ENCODE measurements at regions not wholly inside any gene's neighbourhood (a gene's known extent, or its start where the extent isn't known, plus 50 kb on each side); places are given as distances from the start of the nearest gene placed in this dataset.

DNA sequence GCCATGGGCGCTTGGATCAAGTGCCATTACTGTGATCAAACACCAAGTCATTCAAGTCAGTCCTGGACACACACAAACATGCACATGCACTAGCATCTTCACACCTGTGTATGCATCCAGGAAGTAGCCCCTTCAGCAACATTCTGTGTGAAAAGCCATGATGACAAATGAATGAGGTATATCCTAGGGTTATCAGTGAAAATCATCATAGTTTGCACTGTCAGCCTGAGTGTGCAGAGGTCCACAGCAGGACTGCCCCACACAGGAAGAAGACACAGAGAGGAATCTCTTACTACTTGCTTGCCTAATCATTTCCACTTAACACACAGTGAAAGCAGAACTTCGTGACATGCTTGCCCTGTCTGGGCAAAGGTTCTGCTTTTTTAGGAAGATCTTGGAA is 184.0 kb upstream of the ADO start:
- DNase-seq (ENCODE audit: low read depth in 4 of 4, low spot score in 3 of 4) = no peak

GRCh38 chr10:62623223-62623622 is 181.3 kb upstream of the ADO start:
- DNase-seq (ENCODE audit: low read depth in 4 of 4, low spot score in 3 of 4) = no peak

DNA sequence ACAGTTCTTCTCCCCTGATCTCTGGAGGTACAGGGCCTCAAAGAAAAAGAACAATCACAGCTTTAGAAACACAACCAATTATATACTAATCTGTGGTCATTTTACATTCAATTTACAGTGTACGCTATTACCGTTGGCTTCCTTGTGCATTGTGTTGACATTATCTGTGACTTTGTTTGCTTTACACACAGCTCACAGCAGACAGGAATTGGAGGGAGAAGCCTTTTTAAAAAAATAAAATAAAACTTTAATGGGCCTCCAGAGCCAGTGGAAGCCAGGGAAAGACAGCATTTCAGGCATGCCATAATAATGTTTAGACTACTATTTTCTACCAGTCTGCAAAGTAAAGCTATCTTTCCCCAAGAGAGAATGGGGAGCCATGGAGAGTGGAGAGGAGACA is 179.0 kb upstream of the ADO start:
- no peak for DNase-seq (ENCODE audit: low read depth in 4 of 4, low spot score in 3 of 4)

DNA sequence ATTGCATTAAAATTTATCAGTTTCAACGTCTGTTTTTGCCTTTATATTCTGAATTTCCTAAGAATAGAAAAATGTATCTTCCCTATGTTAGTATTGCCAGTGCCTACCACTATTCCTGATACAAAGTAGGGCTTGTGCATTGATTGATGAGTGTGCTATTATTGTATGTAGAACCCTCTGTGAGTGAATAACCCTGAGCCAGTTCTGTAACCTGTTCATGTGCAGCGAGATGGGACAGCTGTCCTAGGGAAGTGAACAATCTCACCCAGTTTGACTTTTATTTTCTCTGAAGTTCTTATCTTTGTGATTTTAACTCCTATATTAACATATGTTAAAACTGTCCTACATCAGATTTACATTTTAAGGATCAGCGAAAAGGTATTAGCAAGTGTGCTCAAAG is 178.4 kb upstream of the ADO start:
- DNase-seq (ENCODE audit: low read depth in 4 of 4, low spot score in 3 of 4) = no peak

GRCh38 chr10:62626817-62627216 is 177.7 kb upstream of the ADO start:
- DNase-seq (ENCODE audit: low read depth in 4 of 4, low spot score in 3 of 4) = no peak

DNA sequence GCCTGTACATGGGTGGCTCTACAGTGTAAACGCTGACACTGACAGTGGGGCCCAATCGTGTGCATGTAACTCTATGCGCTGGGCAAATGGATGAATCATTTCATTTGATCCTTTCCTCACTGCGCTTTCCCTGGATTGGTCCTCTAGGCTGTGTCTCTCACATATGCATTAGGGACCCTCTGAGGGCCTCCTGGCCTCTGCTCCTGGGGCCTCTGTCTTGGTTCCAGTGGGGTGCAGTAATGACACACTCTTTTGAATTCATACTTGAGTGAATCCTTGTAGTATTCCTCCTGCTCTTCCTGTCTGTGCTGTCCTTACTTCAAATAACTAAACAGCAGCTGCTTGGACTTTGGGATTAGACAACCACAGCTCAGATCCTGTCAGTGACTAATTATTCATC is 176.5 kb upstream of the ADO start:
- no peak for DNase-seq (ENCODE audit: low read depth in 4 of 4, low spot score in 3 of 4)

- no peak for DNase-seq (ENCODE audit: low read depth in 4 of 4, low spot score in 3 of 4)
Measured at GRCh38 chr10:62631241-62631640, 173.3 kb upstream of the ADO start.

DNA sequence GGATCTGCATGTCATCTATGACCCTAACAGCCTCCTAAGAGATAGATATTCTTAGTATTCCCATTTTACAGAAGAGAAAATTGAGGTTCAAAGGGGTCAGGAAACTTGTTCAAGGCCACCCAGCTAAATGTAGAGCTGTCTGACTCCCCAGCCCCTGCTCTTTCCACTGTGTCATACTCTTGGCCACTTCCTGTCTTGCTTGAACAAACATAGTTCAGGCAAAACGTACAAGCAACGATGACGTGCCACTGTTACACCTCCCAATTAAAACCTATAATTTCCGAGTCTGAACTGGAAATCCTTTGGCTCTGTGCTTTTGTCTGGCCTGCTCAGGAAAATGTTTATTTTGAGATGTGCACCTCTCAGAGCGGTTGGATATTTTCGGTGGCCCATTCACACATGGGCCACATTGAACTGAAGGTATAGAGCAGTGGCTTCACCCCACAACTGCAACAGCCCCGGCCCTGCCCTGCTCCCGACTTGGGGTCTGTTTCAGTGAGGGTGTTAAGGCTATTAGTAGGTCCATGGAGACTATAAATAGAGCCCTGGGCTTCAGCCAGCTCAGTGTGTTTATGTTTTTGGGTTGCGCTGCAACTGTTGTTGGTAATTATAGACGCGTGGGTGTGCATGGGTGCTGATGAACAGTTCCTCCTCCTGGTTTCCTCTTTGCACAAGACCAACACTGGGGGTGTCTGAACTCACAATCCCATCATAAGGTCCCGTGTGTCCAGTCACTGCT is 172.3 kb upstream of the ADO start:
- no peak for DNase-seq (ENCODE audit: low read depth in 4 of 4, low spot score in 3 of 4)

DNA sequence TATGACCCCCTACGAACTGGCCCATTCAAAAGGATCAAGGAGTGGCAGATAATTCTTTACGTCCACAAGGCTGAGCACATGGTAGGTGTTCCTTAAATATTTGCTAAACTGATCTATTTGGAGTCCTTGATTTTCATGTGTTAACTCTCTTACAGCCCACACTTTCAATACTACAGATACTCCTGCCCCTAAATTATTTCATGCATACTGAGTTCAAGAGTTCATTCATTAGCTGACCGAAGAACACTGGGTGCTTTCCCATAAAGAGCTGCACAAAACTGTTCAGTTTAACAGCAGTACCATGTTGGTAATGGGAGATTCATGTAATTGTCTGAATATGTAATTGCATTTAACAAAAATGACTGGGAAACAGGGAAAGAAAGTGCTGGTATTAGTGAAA is 170.5 kb upstream of the ADO start:
- DNase-seq (ENCODE audit: low read depth in 4 of 4, low spot score in 3 of 4) = no peak

GRCh38 chr10:62634576-62634975 is 169.9 kb upstream of the ADO start:
- no peak for DNase-seq (ENCODE audit: low read depth in 4 of 4, low spot score in 3 of 4)

- no peak for DNase-seq (ENCODE audit: low read depth in 4 of 4, low spot score in 3 of 4)
Measured at GRCh38 chr10:62635127-62635526, 169.4 kb upstream of the ADO start.

DNA sequence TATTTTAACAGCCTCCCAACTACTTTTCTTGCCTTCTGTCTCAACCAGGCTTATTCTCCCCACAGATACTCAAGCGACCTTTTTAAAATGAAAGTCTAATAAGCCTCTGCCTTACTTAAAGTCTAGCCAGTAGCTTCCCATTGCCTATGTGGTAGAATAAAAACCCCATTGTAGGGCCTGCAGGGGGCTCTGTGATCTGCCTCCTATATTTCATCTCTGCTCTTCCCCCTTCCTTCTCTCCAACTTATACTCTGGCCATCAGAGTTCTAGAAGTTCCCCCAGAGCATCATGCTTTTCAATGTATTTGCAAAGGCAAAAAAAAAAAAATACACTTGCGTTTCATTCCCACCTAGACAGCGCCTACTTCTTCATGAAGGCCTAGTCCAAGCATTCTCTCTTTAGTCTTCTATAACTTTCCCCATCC is 167.7 kb upstream of the ADO start:
- no peak for DNase-seq (ENCODE audit: low read depth in 4 of 4, low spot score in 3 of 4)

- no peak for DNase-seq (ENCODE audit: low read depth in 4 of 4, low spot score in 3 of 4)
Measured at GRCh38 chr10:62637249-62638061, 167.1 kb upstream of the ADO start.

DNA sequence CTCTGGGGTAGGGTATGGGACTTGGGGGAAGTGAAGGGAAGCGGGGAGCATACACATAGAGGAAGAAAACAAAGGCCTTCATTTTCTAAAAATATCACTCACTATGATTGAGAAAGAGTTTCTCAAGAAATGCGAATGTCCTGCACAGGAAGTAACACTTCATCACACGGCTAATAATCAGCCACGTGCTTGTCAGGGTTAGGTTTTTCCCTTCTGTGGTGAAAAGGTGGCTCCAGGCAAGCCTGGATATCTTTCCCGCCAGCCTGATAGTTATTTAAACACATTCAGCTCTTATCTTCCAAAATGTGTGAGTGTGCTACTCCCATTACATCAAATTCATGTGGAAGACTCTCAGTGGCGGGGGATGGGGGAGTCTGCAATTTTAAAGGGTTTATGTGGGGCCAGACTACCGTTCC is 166.4 kb upstream of the ADO start:
- DNase-seq (ENCODE audit: low read depth in 4 of 4, low spot score in 3 of 4) = no peak

DNA sequence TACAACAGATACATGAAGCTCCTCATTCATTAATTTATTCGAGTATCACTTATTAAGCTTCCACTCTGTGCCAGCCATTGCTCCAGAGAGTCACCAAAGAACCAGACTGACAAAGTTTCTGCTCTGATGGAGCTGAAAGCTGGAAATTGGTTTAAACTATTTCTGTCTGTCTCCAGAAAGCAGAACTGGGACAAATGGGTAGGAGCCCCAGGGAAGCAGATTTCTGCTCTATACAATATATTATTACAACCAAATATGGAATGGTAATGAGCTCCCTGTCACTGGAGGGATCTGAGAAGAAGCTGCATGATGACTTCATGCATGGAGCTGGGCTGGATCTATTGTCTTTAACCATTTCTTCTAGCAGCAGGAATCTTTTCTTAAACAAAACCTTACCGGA is 165.4 kb upstream of the ADO start:
- no peak for DNase-seq (ENCODE audit: low read depth in 4 of 4, low spot score in 3 of 4)

DNA sequence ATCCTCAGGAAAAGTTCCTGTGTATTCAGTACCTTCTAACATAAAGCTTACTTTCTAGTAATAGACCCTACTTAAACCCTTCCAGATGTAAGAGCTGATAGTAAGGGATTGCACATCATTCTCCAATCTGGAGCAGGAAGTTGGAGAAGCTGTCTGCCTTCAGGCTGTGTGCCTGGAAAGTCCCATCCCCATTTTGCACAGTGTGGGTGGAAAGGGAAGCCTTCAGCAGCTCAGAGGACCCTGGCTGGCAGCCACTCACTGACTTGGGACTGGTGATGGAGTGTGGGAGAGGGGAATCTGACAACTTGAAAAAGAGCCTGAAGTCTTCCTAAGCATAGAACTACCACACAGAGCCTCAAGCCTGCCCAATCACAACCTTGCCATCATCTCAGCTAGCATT is 164.1 kb upstream of the ADO start:
- DNase-seq (ENCODE audit: low read depth in 4 of 4, low spot score in 3 of 4) = no peak

- DNase-seq (ENCODE audit: low read depth in 4 of 4, low spot score in 3 of 4) = no peak
Measured at GRCh38 chr10:62643606-62644587, 160.6 kb upstream of the ADO start.

DNA sequence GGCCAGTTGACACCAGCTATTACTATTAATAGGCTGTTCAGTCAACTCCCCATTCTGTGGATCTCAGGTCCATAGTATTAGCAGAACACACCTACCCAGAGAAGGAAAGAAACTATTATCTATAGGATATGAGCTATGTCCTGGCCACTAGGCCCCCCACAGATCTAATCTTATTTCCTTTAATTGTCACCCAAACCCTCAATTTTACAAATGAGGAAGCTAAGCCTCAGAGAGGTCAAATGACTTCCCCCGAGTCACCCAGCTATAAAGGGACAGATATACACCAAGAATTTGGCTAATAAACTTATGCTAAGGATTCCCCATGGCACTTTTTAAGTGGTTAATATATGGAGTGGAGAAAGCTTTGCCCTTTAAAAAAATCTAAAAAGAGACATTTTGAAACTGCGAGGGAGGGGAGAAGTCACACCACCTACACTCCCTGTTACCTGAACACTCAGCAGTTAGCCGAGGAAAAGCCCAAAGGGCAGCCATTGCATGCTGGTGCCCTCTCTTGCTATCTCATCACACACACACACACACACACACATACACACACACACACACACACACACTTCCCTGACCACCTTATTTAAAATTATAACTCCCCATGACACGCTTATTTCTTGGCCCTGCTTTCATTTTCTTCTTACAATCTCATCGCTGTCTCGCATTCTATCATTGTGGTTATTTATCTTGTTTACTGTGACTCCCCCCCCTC is 157.0 kb upstream of the ADO start:
- DNase-seq (ENCODE audit: low read depth in 4 of 4, low spot score in 3 of 4) = no peak

DNA sequence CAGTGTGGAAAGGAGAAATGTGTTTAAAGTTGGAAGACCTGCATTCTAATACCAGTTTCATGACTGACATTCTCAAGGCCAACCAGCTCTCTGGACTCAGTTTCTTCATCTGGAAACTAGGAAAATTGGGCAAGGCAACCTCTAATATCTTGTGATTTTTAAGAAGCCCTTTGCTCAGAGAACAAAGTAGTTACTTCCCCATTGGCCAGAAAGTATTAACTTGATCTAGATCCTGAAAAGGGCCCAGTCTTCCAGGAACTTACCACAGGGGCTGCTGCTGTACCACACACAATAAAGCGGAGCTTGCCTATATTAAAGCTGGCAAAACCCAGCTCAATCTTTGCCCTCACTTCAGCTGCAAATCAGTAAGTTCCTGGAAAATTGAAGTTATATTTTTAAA is 155.6 kb upstream of the ADO start:
- DNase-seq (ENCODE audit: low read depth in 4 of 4, low spot score in 3 of 4) = no peak

GRCh38 chr10:62650411-62650810 is 154.1 kb upstream of the ADO start:
- no peak for DNase-seq (ENCODE audit: low read depth in 4 of 4, low spot score in 3 of 4)

All from right renal pelvis (tissue), 4 donors.